Thyroid gland (tissue), 4 donors: ENCODE measurements at regions not wholly inside any gene's neighbourhood (a gene's known extent, or its start where the extent isn't known, plus 50 kb on each side); places are given as distances from the start of the nearest gene placed in this dataset.

Source experiments
- CTCF ChIP-seq, 6 experiments: fragments of 200-600 bp in 3 of 6; fragments of 450-650 bp in 3 of 6; sonication (generic) in 3 of 6; IDR thresholded peaks; one replicate each; pipeline ENCODE4 v1.5.1; 2016 to 2019; ENCODE audit warnings: antibody characterized with exemption in 6 of 6, mild to moderate bottlenecking in 2 of 6, inconsistent platforms in 1 of 6, moderate library complexity in 1 of 6
- POLR2A ChIP-seq, 2 donors: fragments of 450-650 bp; IDR thresholded peaks; one replicate each; pipeline ENCODE4 v1.6.1; 2017; ENCODE audit warnings: antibody characterized with exemption in 2 of 2, mild to moderate bottlenecking in 2 of 2, moderate library complexity in 1 of 2

- TF ChIP-seq POLR2A (IDR thresholded peaks at IDR 0.05) (no peak), CTCF (IDR thresholded peaks at IDR 0.05) (no peak)
Observed at GRCh38 chr5:9699681-9700080, 69.5 kb upstream of the TAS2R1 start.
